ENCODE measurements at regions not wholly inside any gene's neighbourhood (a gene's known extent, or its start where the extent isn't known, plus 50 kb on each side); places are given as distances from the start of the nearest gene placed in this dataset.

- DNase-seq (no peak), ATAC-seq (no peak)
- Histone ChIP-seq H3K4me1 (no peaks in the 10 kb centered on the region), H3K4me3 (no peak overlapping the region), H3K27me3 (ENCODE audit: insufficient read depth in 3 of 3, low read length in 2 of 3) (no peaks in the 10 kb centered on the region), H3K27ac (no peak overlapping the region), H3K36me3 (ENCODE audit: insufficient read depth in 1 of 2, low read depth in 1 of 2) (no peaks in the 10 kb centered on the region), H3K9me3 (no peaks in the 10 kb centered on the region)
- 73 to 83% (median 75%) methylated on average over 4 of the region's 4 CpGs for WGBS, 3 donors
- no peak for TF ChIP-seq CTCF (IDR thresholded peaks at IDR 0.05)
- intact Hi-C loops (cut with DNase I), result no loop called here
These were observed 354.2 kb upstream of the TMEM229A start for GRCh38 chr7:124387056-124387455.

- Histone ChIP-seq H3K9me3 (no peaks in the 10 kb centered on the region), H3K27ac (no peak overlapping the region), H3K27me3 (ENCODE audit: insufficient read depth in 3 of 3, low read length in 2 of 3) (no peaks in the 10 kb centered on the region), H3K36me3 (ENCODE audit: insufficient read depth in 1 of 2, low read depth in 1 of 2) (no peaks in the 10 kb centered on the region), H3K4me1 (no peaks in the 10 kb centered on the region), H3K4me3 (no peak overlapping the region)
- ATAC-seq (no peak), DNase-seq (no peak)
- no peak for TF ChIP-seq CTCF (IDR thresholded peaks at IDR 0.05)
- intact Hi-C loops (cut with DNase I), result no loop called here
- WGBS, 3 donors, result 79 to 88% (median 79%) methylated on average over 1 of the region's 1 CpG
These were observed 346.4 kb upstream of the TMEM229A start for GRCh38 chr7:124379296-124379695.

- intact Hi-C loops (cut with DNase I), result no loop called here
- Histone ChIP-seq H3K27me3 (ENCODE audit: insufficient read depth in 3 of 3, low read length in 2 of 3) (no peaks in the 10 kb centered on the region), H3K36me3 (ENCODE audit: insufficient read depth in 1 of 2, low read depth in 1 of 2) (no peaks in the 10 kb centered on the region), H3K27ac (no peak overlapping the region), H3K4me1 (no peaks in the 10 kb centered on the region), H3K4me3 (no peak overlapping the region), H3K9me3 (no peaks in the 10 kb centered on the region)
- TF ChIP-seq CTCF (IDR thresholded peaks at IDR 0.05), result no peak
- no peak for ATAC-seq
- DNase-seq, result no peak
- 49 to 54% (median 51%) methylated on average over 4 of the region's 4 CpGs for WGBS, 3 donors
These were observed 343.2 kb upstream of the TMEM229A start for GRCh38 chr7:124376111-124376510.

- intact Hi-C loops (cut with DNase I), result no loop called here
- no peak for DNase-seq
- H3K4me1 ChIP-seq, result no peaks in the 10 kb centered on the region
- no peak overlapping the region for H3K27ac ChIP-seq
- no peaks in the 10 kb centered on the region for H3K36me3 ChIP-seq (ENCODE audit: insufficient read depth in 1 of 2, low read depth in 1 of 2)
- H3K9me3 ChIP-seq, result no peaks in the 10 kb centered on the region
- H3K27me3 ChIP-seq (ENCODE audit: insufficient read depth in 3 of 3, low read length in 2 of 3), result no peaks in the 10 kb centered on the region
- no peak overlapping the region for H3K4me3 ChIP-seq
- 71 to 81% (median 80%) methylated on average over 4 of the region's 4 CpGs for WGBS, 3 donors
- no peak for TF ChIP-seq CTCF (IDR thresholded peaks at IDR 0.05)
- ATAC-seq, result no peak
These were observed 342.5 kb upstream of the TMEM229A start for GRCh38 chr7:124375391-124375790.

- no peak for DNase-seq
- H3K4me1 ChIP-seq, result no peaks in the 10 kb centered on the region
- no peak for ATAC-seq
- H3K36me3 ChIP-seq (ENCODE audit: insufficient read depth in 1 of 2, low read depth in 1 of 2), result no peaks in the 10 kb centered on the region
- H3K9me3 ChIP-seq, result no peaks in the 10 kb centered on the region
- no peaks in the 10 kb centered on the region for H3K27me3 ChIP-seq (ENCODE audit: insufficient read depth in 3 of 3, low read length in 2 of 3)
- H3K4me3 ChIP-seq, result no peak overlapping the region
- TF ChIP-seq CTCF (IDR thresholded peaks at IDR 0.05), result no peak
- intact Hi-C loops (cut with DNase I), result loop anchor here in 1 of 2 donors (1.0 kb wide), 1 partner anchor 14 kb away; no protein-coding TSS in a partner anchor
- H3K27ac ChIP-seq, result no peak overlapping the region
- 90 to 95% (median 93%) methylated on average over 1 of the region's 1 CpG for WGBS, 3 donors
These were observed 336.4 kb upstream of the TMEM229A start for GRCh38 chr7:124369310-124369709.

Measured in psoas muscle (tissue), 7 donors.